Neural cell (in vitro differentiated cells): ENCODE measurements at regions not wholly inside any gene's neighbourhood (a gene's known extent, or its start where the extent isn't known, plus 50 kb on each side); places are given as distances from the start of the nearest gene placed in this dataset.

Experiments
- CTCF ChIP-seq: fragments of 450-650 bp; IDR thresholded peaks from 2 replicates; pipeline ENCODE4 v1.5.1; 2014; ENCODE audit warnings: antibody characterized with exemption, mild to moderate bottlenecking, moderate library complexity; ENCODE audit not compliant: poor library complexity, severe bottlenecking
- EP300 ChIP-seq: fragments of 450-650 bp; conservative IDR thresholded peaks from 2 replicates; pipeline ENCODE4 v1.6.1; 2014; ENCODE audit warnings: antibody characterized with exemption, mild to moderate bottlenecking, moderate library complexity; ENCODE audit not compliant: poor library complexity, severe bottlenecking
- EZH2 ChIP-seq: fragments of 200-600, 300-800 bp; shearing (Covaris generic), sonication (generic); IDR thresholded peaks from 2 replicates; pipeline ENCODE4 v1.6.1; 2014; ENCODE audit warnings: antibody characterized with exemption, low read length, borderline replicate concordance, mild to moderate bottlenecking; ENCODE audit not compliant: insufficient read depth, poor library complexity, severe bottlenecking
- MXI1 ChIP-seq: fragments of 450-650 bp; conservative IDR thresholded peaks from 2 replicates; pipeline ENCODE4 v1.6.1; 2014; ENCODE audit warnings: antibody characterized with exemption, mild to moderate bottlenecking; ENCODE audit not compliant: poor library complexity, severe bottlenecking
- POLR2AphosphoS5 ChIP-seq: IDR thresholded peaks from 2 replicates; pipeline ENCODE4 v1.6.1; 2012
- REST ChIP-seq: IDR thresholded peaks from 2 replicates; pipeline ENCODE4 v1.6.1; 2012; ENCODE audit warnings: borderline replicate concordance
- SMC3 ChIP-seq: fragments of 450-650 bp; conservative IDR thresholded peaks from 2 replicates; pipeline ENCODE4 v1.6.1; 2014; ENCODE audit warnings: antibody characterized with exemption, mild to moderate bottlenecking, moderate library complexity; ENCODE audit not compliant: poor library complexity

- TF ChIP-seq EZH2 (no peak), CTCF (no peak), SMC3 (no peak), MXI1 (no peak), POLR2AphosphoS5 (no peak), REST (no peak), EP300 (no peak)
Measured at GRCh38 chr12:47557386-47557785, 148.4 kb downstream of the RPAP3 start.
